Tibial nerve (tissue), 4 donors: ENCODE measurements at regions not wholly inside any gene's neighbourhood (a gene's known extent, or its start where the extent isn't known, plus 50 kb on each side); places are given as distances from the start of the nearest gene placed in this dataset.

Experiments used
- DNase-seq, 2 donors: peaks; one replicate each; pipeline ENCODE4 v3.0.0-alpha.2; 2019; ENCODE audit warnings: low spot score in 2 of 2
- H3K27ac ChIP-seq, 4 donors: fragments of 200-600 bp; sonication (generic) in 3 of 4; one replicate each; pipeline ENCODE4 v1.5.1; 2017 to 2019; ENCODE audit warnings: mild to moderate bottlenecking in 1 of 4
- H3K27me3 ChIP-seq, 2 donors: fragments of 200-600 bp; sonication (generic) in 1 of 2; one replicate each; pipeline versions ENCODE4 v1.5.1 to v1.6.0; 2017 to 2019
- H3K36me3 ChIP-seq, 3 donors: fragments of 200-600 bp; sonication (generic); one replicate each; pipeline ENCODE4 v1.5.1; 2018 to 2019
- H3K4me1 ChIP-seq, 4 donors: fragments of 200-600 bp; sonication (generic) in 3 of 4; one replicate each; pipeline ENCODE4 v1.5.1; 2017 to 2019
- H3K4me3 ChIP-seq, 4 donors: fragments of 200-600 bp; sonication (generic) in 3 of 4; one replicate each; pipeline ENCODE4 v1.5.1; 2017 to 2019; ENCODE audit warnings: mild to moderate bottlenecking in 1 of 4, moderate library complexity in 1 of 4
- H3K9me3 ChIP-seq, 4 donors: fragments of 200-600 bp; sonication (generic) in 3 of 4; one replicate each; pipeline ENCODE4 v1.5.1; 2017 to 2019
- CTCF ChIP-seq, 5 experiments: fragments of 200-600 bp in 3 of 5; fragments of 450-650 bp in 2 of 5; sonication (generic) in 3 of 5; IDR thresholded peaks; one replicate each; pipeline ENCODE4 v1.5.1; 2016 to 2019; ENCODE audit warnings: antibody characterized with exemption in 5 of 5, mild to moderate bottlenecking in 3 of 5, moderate library complexity in 2 of 5
- EP300 ChIP-seq, 2 donors: sonication (generic); formaldehyde crosslinking; IDR thresholded peaks; one replicate each; pipeline ENCODE4 v1.6.1; 2017; ENCODE audit warnings: antibody characterized with exemption in 2 of 2, mild to moderate bottlenecking in 1 of 2
- POLR2A ChIP-seq, 2 donors: fragments of 450-650 bp; IDR thresholded peaks; one replicate each; pipeline ENCODE4 v1.6.1; 2017; ENCODE audit warnings: antibody characterized with exemption in 2 of 2, mild to moderate bottlenecking in 2 of 2, moderate library complexity in 2 of 2
- WGBS, 2 donors: methylation state at CpG; one replicate each; pipeline ENCODE4 v1.1.5; 2018; 5-methylcytosine and 5-hydroxymethylcytosine counted together

- no peaks in the 10 kb centered on the region for H3K27me3 ChIP-seq
- no peak for TF ChIP-seq EP300 (IDR thresholded peaks at IDR 0.05)
- no peak for TF ChIP-seq CTCF (IDR thresholded peaks at IDR 0.05)
- no peak for TF ChIP-seq POLR2A (IDR thresholded peaks at IDR 0.05)
- H3K4me3 ChIP-seq: no peak overlapping the region
- no peak for DNase-seq
- H3K27ac ChIP-seq: peak overlapping the region in 1 of 4 donors; percentile 11
- WGBS, 2 donors: 79 to 87% methylated on average over 1 of the region's 1 CpG
- H3K9me3 ChIP-seq: no peaks in the 10 kb centered on the region
- H3K36me3 ChIP-seq: no peaks in the 10 kb centered on the region
- H3K4me1 ChIP-seq: peaks cover 0 to 35% (median 3%) of the 10 kb centered on the region in 4 donors
Measured at GRCh38 chr2:144230448-144231085, 289.4 kb downstream of the ZEB2 start.

GRCh38 chr2:144230033-144230432 lies 289.9 kb downstream of the ZEB2 start:
- WGBS, 2 donors: 94 to 95% methylated on average over 4 of the region's 4 CpGs
- H3K9me3 ChIP-seq: no peaks in the 10 kb centered on the region

GRCh38 chr2:144229296-144229695 lies 290.6 kb downstream of the ZEB2 start:
- Histone ChIP-seq H3K27ac (no peak overlapping the region), H3K4me3 (no peak overlapping the region), H3K27me3 (no peaks in the 10 kb centered on the region), H3K4me1 (peaks cover 0 to 27% (median 3%) of the 10 kb centered on the region in 4 donors), H3K36me3 (no peaks in the 10 kb centered on the region), H3K9me3 (no peaks in the 10 kb centered on the region)
- 90 to 97% methylated on average over 1 of the region's 1 CpG for WGBS, 2 donors
- DNase-seq: no peak
- no peak for TF ChIP-seq EP300 (IDR thresholded peaks at IDR 0.05)
- TF ChIP-seq POLR2A (IDR thresholded peaks at IDR 0.05): no peak
- TF ChIP-seq CTCF (IDR thresholded peaks at IDR 0.05): no peak

More at GRCh38 chr2:144230033-144230432, 289.9 kb downstream of the ZEB2 start:
- TF ChIP-seq POLR2A (IDR thresholded peaks at IDR 0.05) (no peak), CTCF (IDR thresholded peaks at IDR 0.05) (no peak), EP300 (IDR thresholded peaks at IDR 0.05) (no peak)
- H3K4me1 ChIP-seq: peaks cover 0 to 35% (median 3%) of the 10 kb centered on the region in 4 donors
- no peaks in the 10 kb centered on the region for H3K36me3 ChIP-seq
- no peak overlapping the region for H3K27ac ChIP-seq
- H3K4me3 ChIP-seq: no peak overlapping the region
- no peaks in the 10 kb centered on the region for H3K27me3 ChIP-seq
- DNase-seq: no peak

GRCh38 chr2:144227427-144228105 lies 292.4 kb downstream of the ZEB2 start:
- Histone ChIP-seq H3K4me3 (no peak overlapping the region), H3K27ac (no peak overlapping the region), H3K27me3 (no peaks in the 10 kb centered on the region), H3K4me1 (peaks cover 0 to 14% (median 0%) of the 10 kb centered on the region in 4 donors), H3K9me3 (no peaks in the 10 kb centered on the region), H3K36me3 (peaks cover 0 to 1% (median 0%) of the 10 kb centered on the region in 3 donors)
- TF ChIP-seq CTCF (IDR thresholded peaks at IDR 0.05): no peak
- TF ChIP-seq EP300 (IDR thresholded peaks at IDR 0.05): no peak
- no peak for TF ChIP-seq POLR2A (IDR thresholded peaks at IDR 0.05)
- WGBS, 2 donors: 96 to 97% methylated on average over 2 of the region's 2 CpGs
- no peak for DNase-seq

- DNase-seq: no peak
- no peak for TF ChIP-seq EP300 (IDR thresholded peaks at IDR 0.05)
- no peak for TF ChIP-seq CTCF (IDR thresholded peaks at IDR 0.05)
- no peak for TF ChIP-seq POLR2A (IDR thresholded peaks at IDR 0.05)
- no peaks in the 10 kb centered on the region for H3K9me3 ChIP-seq
- no peak overlapping the region for H3K27ac ChIP-seq
- peaks cover 0 to 9% (median 0%) of the 10 kb centered on the region in 3 donors for H3K36me3 ChIP-seq
- H3K4me1 ChIP-seq: peaks cover 0 to 3% (median 0%) of the 10 kb centered on the region in 4 donors
- H3K27me3 ChIP-seq: no peaks in the 10 kb centered on the region
- H3K4me3 ChIP-seq: no peak overlapping the region
Measured at GRCh38 chr2:144225076-144225475, 294.8 kb downstream of the ZEB2 start.
